IMR-90 (cell line): ENCODE measurements at regions not wholly inside any gene's neighbourhood (a gene's known extent, or its start where the extent isn't known, plus 50 kb on each side); places are given as distances from the start of the nearest gene placed in this dataset.

Experiments used
- ATAC-seq: fragments of 200-7000 bp; cut with Tn5 transposase; 2 replicates; pipeline ENCODE4 v1.9.1; 2020; ENCODE audit warnings: low read depth, mild to moderate bottlenecking, moderate library complexity
- BruUV-seq: library from RNA; stranded (reverse); fragments of 400-500 nt; replicated peaks from 2 replicates; lab custom pipeline; 2021; lab: Mats Ljungman, UMichigan
- CTCF ChIA-PET: fragments of 300-600 bp; formaldehyde crosslinking; extraction: SDS; loops from one replicate; lab custom pipeline; 2021; ENCODE audit warnings: antibody characterized with exemption; lab: Yijun Ruan, JAX
- POLR2A ChIA-PET: fragments of 300-600 bp; sonication (Branson Sonifier 250); formaldehyde crosslinking; loops from one replicate; lab custom pipeline; 2022; ENCODE audit warnings: antibody characterized with exemption; ENCODE audit not compliant: unreplicated experiment; lab: Charles Lee
- DNase-seq: peaks from one replicate; pipeline ENCODE4 v3.0.0; 2013
- H2AFZ ChIP-seq: replicated peaks from 2 replicates; pipeline ENCODE3; 2013; ENCODE audit warnings: low read length, mild to moderate bottlenecking; ENCODE audit not compliant: poor library complexity
- H2AK5ac ChIP-seq: 2 replicates; pipeline ENCODE4 v1.6.1; 2013; ENCODE audit warnings: low read depth, low read length, inconsistent platforms
- H2AK9ac ChIP-seq: replicated peaks from 2 replicates; pipeline ENCODE3; 2013; ENCODE audit warnings: mild to moderate bottlenecking, low read depth, low read length, moderate library complexity; ENCODE audit not compliant: poor library complexity
- H2BK120ac ChIP-seq: 2 replicates; pipeline ENCODE4 v1.6.1; 2013; ENCODE audit warnings: low read depth, low read length, inconsistent platforms
- H2BK15ac ChIP-seq: 3 replicates; pipeline ENCODE4 v1.6.1; 2013; ENCODE audit warnings: low read depth, low read length, inconsistent platforms
- H2BK20ac ChIP-seq: 2 replicates; pipeline ENCODE4 v1.6.1; 2013; ENCODE audit warnings: low read depth, mild to moderate bottlenecking, inconsistent platforms, low read length, moderate library complexity
- H2BK5ac ChIP-seq: 2 replicates; pipeline ENCODE4 v1.6.1; 2013; ENCODE audit warnings: mild to moderate bottlenecking, low read depth, low read length, inconsistent platforms; ENCODE audit not compliant: poor library complexity, severe bottlenecking
- H3K14ac ChIP-seq: replicated peaks from 2 replicates; pipeline ENCODE4 v1.6.1; 2013; ENCODE audit warnings: low read depth, low read length, inconsistent platforms
- H3K18ac ChIP-seq: 2 replicates; pipeline ENCODE4 v1.6.1; 2013; ENCODE audit warnings: low read depth, low read length, control low read depth
- H3K23ac ChIP-seq: 2 replicates; pipeline ENCODE4 v1.6.1; 2013; ENCODE audit warnings: low read depth, low read length, inconsistent platforms
- H3K27ac ChIP-seq: 2 replicates; pipeline ENCODE4 v1.5.1; 2013; ENCODE audit warnings: mild to moderate bottlenecking, control low read depth, low read length; ENCODE audit not compliant: insufficient read depth
- H3K27me3 ChIP-seq: 2 replicates; pipeline ENCODE4 v1.6.1; 2013; ENCODE audit warnings: low read length; ENCODE audit not compliant: control insufficient read depth, insufficient read depth
- H3K36me3 ChIP-seq: 2 replicates; pipeline ENCODE4 v1.6.1; 2013; ENCODE audit warnings: low read length, mixed read lengths; ENCODE audit not compliant: control insufficient read depth, insufficient read depth
- H3K4ac ChIP-seq: 2 replicates; pipeline ENCODE4 v1.6.1; 2013; ENCODE audit warnings: low read depth, low read length, inconsistent platforms
- H3K4me1 ChIP-seq: 2 replicates; pipeline ENCODE4 v1.6.1; 2013; ENCODE audit warnings: low read length, mixed read lengths; ENCODE audit not compliant: control insufficient read depth, insufficient read depth
- H3K4me2 ChIP-seq: 2 replicates; pipeline ENCODE4 v1.6.1; 2013; ENCODE audit warnings: low read depth, mild to moderate bottlenecking, control low read depth, low read length, moderate library complexity
- H3K4me3 ChIP-seq: 2 replicates; pipeline ENCODE4 v1.5.1; 2013; ENCODE audit warnings: low read depth, mild to moderate bottlenecking, control low read depth, low read length, moderate library complexity; ENCODE audit not compliant: insufficient read depth
- H3K56ac ChIP-seq: 2 replicates; pipeline ENCODE4 v1.6.1; 2013; ENCODE audit warnings: low read length, inconsistent platforms; ENCODE audit not compliant: insufficient read depth; ENCODE audit errors: extremely low read depth
- H3K79me1 ChIP-seq, 2 experiments: 2 replicates each; pipeline ENCODE4 v1.6.1; 2013; ENCODE audit warnings: low read length in 2 of 2, inconsistent platforms in 1 of 2, low read depth in 1 of 2
- H3K9ac ChIP-seq: 2 replicates; pipeline ENCODE4 v1.6.1; 2013; ENCODE audit warnings: low read depth, low read length, control low read depth
- H3K9me1 ChIP-seq: 2 replicates; pipeline ENCODE4 v1.6.1; 2013; ENCODE audit warnings: low read length, inconsistent platforms; ENCODE audit not compliant: insufficient read depth
- H3K9me3 ChIP-seq: 2 replicates; pipeline ENCODE4 v1.6.1; 2013; ENCODE audit warnings: low read length; ENCODE audit not compliant: control insufficient read depth, insufficient read depth
- H4K20me1 ChIP-seq: 2 replicates; pipeline ENCODE4 v1.6.1; 2013; ENCODE audit warnings: low read length, inconsistent platforms; ENCODE audit not compliant: insufficient read depth
- H4K5ac ChIP-seq: 2 replicates; pipeline ENCODE4 v1.6.1; 2013; ENCODE audit warnings: mild to moderate bottlenecking, low read depth, low read length, control low read depth
- H4K8ac ChIP-seq, 2 experiments: 2 replicates each; pipeline ENCODE4 v1.6.1; 2013; ENCODE audit warnings: low read depth in 2 of 2, low read length in 2 of 2, control low read depth in 1 of 2, inconsistent platforms in 1 of 2
- H4K91ac ChIP-seq: 2 replicates; pipeline ENCODE4 v1.6.1; 2013; ENCODE audit warnings: low read depth, low read length, inconsistent platforms; ENCODE audit not compliant: insufficient read depth
- FOS ChIP-seq: fragments of 150-350 bp; IDR thresholded peaks from 2 replicates; pipeline ENCODE4 v1.6.1; 2016; ENCODE audit warnings: low read depth, low read length
- MAZ ChIP-seq: IDR thresholded peaks from 2 replicates; pipeline ENCODE4 v1.6.1; 2012; ENCODE audit warnings: low read depth, mild to moderate bottlenecking, low read length, improper control_type of control experiment, moderate library complexity, borderline replicate concordance
- POLR2A ChIP-seq: IDR thresholded peaks from 2 replicates; pipeline ENCODE4 v1.6.1; 2012; ENCODE audit warnings: mild to moderate bottlenecking, low read depth, low read length
- WGBS, 2 experiments: methylation state at CpG; one replicate each; pipeline versions ENCODE4 v1.1.5 to v1.1.7; 2013; ENCODE audit warnings: missing lambda C conversion rate in 2 of 2; ENCODE audit not compliant: insufficient read length in 1 of 2; ENCODE audit errors: extremely low coverage in 2 of 2; 5-methylcytosine and 5-hydroxymethylcytosine counted together
- dilution Hi-C: fragments of 300-500 bp; cut with HindIII; formaldehyde crosslinking; loops from one replicate; pipeline ENCODE4 v1.14.3; 2018; ENCODE audit warnings: low sequenced_read_pairs; ENCODE audit not compliant: unreplicated experiment
- in situ Hi-C: fragments of 300-500 bp; cut with MboI; formaldehyde crosslinking; loops from 3 replicates; pipeline ENCODE4 v1.14.3; 2019; ENCODE audit warnings: low sequenced_read_pairs, inconsistent platforms, mixed read lengths
- intact Hi-C: fragments of 100-400 bp; cut with micrococcal nuclease; formaldehyde crosslinking; loops from 2 replicates; pipeline ENCODE4 v1.10.0; 2022

GRCh38 chr15:94673801-94674200, 442.4 kb downstream of the MCTP2 start:
- H4K20me1 ChIP-seq, result no peaks in the 10 kb centered on the region

More at GRCh38 chr15:94673801-94674200, 442.4 kb downstream of the MCTP2 start:
- H2BK20ac ChIP-seq, result no peak overlapping the region
- CTCF ChIA-PET, result interaction anchor here (0.7 kb wide), 1 partner anchor 244 kb away, joined by 3 read pairs; no protein-coding TSS in a partner anchor
- ATAC-seq (no peak), DNase-seq (no peak)
- no peak overlapping the region for H3K14ac ChIP-seq
- POLR2A ChIA-PET, result no interaction called here
- H3K4me1 ChIP-seq, result no peaks in the 10 kb centered on the region
- H2BK120ac ChIP-seq, result no peak overlapping the region
- H3K18ac ChIP-seq, result no peak overlapping the region
- H4K8ac ChIP-seq, result no peak overlapping the region
- no peak overlapping the region for H2BK5ac ChIP-seq
- no peak overlapping the region for H3K56ac ChIP-seq
- no TSS peak for BruUV-seq
- intact Hi-C loops (no loop called here), in situ Hi-C loops (no loop called here), dilution Hi-C loops (no loop called here)
- H3K9ac ChIP-seq, result no peak overlapping the region
- TF ChIP-seq MAZ, result no peak
- no peak for TF ChIP-seq POLR2A
- TF ChIP-seq FOS, result no peak
- H3K79me1 ChIP-seq, result no peaks in the 10 kb centered on the region
- no peak overlapping the region for H3K27ac ChIP-seq
- H2AFZ ChIP-seq, result no peak overlapping the region
- H2AK9ac ChIP-seq, result no peak overlapping the region
- no peak overlapping the region for H2BK15ac ChIP-seq
- H3K27me3 ChIP-seq, result no peaks in the 10 kb centered on the region
- no peak overlapping the region for H3K4me3 ChIP-seq
- H3K4me2 ChIP-seq, result no peak overlapping the region
- peaks cover 2% of the 10 kb centered on the region; the same call in 1 of the 2 replicates for H3K9me3 ChIP-seq
- WGBS, 2 experiments, result 100% methylated on average over 2 of the region's 9 CpGs; no CpG with 5 or more reads in 1 of the 2 experiments
- H3K23ac ChIP-seq, result no peak overlapping the region
- H4K5ac ChIP-seq, result no peak overlapping the region
- H3K9me1 ChIP-seq, result no peaks in the 10 kb centered on the region
- no peak overlapping the region for H2AK5ac ChIP-seq
- H4K91ac ChIP-seq, result no peak overlapping the region
- no peaks in the 10 kb centered on the region for H3K36me3 ChIP-seq
- no peak overlapping the region for H3K4ac ChIP-seq
